Epidermal melanocyte (primary cell): ENCODE measurements at regions not wholly inside any gene's neighbourhood (a gene's known extent, or its start where the extent isn't known, plus 50 kb on each side); places are given as distances from the start of the nearest gene placed in this dataset.
"Not testable (repeated sequence)": the region's sequence is repeated elsewhere in the genome, so short reads cannot be mapped to it uniquely, and the experiment has no call there.

ENCODE experiments used
- DNase-seq: peaks from one replicate; pipeline ENCODE4 v3.0.0; 2011; ENCODE audit warnings: low spot score; ENCODE audit not compliant: insufficient read length

DNA sequence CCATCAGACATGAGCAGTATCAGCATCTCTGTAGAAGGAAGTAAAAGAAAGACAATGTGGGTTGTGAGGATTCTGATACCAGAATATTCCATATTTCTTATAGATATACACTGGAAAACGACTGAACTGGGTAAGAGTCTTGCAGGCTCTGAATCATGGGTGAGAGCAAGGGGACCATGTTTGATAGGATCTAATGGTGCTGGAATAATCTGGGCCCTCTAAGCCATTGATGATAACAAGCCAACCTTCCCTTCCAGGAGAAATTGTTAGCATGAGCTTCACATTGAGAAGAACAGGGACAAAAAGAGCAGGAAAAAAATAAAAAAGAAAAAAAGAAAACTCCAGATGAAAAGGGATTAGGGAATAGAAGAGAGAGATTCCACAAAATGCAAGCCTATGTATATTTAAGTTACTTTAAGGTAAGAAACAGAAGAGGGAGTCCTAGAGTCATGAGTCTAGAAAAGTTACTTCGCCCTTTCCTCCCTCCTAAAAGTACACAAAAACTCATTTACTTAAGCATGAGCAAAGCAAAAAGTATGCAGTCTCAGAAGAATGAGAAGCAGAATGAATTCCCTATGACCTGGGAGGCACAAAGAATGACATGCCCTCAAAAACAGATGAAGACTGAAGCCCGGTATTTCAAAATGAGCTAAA is 181.9 kb downstream of the TMEM26 start:
- DNase-seq, result no peak

DNA sequence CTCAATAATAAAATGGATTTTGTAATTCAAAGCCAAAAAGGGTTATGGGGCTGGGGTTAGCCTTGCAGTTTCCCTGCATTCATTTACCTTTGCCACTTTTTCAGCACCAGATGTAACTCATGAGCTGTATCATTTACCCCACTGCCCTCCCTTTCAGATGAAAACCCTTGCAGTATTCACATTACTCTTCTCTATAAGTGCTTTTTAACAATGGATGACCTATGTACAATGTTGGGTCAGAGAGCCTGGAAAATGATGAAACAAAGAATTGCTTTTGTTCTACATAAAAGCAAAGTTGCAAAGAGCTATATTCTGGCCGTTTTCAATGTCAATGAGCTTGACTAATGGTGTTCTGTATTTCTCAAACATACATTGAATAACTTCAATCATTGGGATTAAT is 189.7 kb downstream of the TMEM26 start:
- DNase-seq, result no peak

DNA sequence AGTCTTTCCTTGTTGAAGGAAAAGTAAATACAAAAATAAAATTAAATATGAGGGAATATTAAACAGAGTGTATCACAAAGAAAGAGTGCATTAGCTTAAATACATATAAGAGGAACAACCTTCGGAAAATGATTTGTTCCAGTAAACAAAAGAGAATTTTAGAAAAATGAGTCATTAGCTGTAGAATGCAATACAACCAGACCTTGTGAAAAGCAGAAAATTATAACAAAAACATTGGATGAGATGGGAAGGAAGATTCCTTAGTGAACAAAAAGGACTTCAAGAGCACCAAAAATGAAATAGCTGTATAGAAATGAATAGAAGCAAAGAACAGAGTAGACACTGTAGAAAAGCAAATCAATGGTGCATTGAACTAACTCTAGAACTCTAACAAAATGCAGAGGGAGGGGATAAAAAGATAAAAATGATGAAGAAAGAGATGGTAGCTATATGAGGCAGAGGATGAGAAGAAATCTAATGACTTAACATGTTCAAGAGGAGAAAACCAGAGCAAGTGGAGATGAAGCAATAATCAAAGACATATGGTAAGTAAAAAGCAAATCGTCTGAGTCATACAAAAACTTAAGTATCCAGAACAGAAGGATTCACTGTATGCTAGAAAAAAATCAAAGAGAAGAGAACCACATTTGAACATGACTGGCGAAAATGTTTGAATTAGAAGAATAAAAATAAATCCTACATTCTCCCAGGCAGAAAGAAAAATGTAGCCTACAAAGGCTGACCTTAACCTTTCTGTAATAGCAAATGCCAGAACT is 190.5 kb downstream of the TMEM26 start:
- peak; percentile 27 for DNase-seq

DNA sequence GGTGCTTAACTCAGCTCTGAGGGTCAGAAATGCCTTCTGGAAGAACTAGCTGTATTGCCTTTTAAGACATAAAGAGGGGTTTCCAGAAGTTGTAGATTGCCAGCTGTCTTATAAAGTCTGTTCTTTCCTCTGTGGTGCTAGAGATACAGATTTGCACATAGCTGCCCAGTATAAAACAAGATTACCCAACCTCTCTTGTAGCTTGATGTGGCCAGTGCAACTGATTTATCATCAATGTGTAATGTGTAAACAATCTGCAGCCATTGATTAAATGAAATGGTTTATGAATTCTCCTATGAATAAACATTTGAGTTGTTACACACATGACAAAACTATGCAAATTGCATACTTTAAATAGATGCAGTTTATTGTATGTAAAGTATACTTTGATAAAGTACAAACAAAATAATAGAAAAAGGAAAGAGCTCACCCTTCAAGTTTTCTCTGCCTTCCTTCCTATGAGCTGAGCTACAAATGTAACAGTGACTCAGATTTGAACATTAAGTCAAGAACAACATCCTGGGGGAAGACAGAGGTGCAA is 195.2 kb downstream of the TMEM26 start:
- DNase-seq, result no peak

DNA sequence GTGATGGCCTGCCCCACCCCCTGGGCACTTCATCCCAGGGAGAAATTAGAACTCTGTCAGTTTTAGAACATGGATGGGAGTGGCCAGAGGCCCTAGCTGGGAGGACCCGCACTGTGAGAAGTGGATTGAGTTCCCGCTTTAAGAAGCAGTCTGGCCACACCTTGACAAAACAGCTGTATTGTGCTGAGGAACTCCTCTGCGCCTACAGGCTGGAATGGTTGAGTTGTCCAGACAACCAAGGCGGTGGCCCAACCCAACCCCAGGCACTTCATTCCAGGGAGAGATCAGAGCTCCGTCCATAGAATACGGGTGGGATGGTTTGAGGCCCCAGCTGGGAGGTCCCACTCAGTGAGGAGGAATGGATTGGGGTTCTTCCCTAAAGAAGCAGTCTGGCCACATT is 196.0 kb downstream of the TMEM26 start:
- no peak for DNase-seq

DNA sequence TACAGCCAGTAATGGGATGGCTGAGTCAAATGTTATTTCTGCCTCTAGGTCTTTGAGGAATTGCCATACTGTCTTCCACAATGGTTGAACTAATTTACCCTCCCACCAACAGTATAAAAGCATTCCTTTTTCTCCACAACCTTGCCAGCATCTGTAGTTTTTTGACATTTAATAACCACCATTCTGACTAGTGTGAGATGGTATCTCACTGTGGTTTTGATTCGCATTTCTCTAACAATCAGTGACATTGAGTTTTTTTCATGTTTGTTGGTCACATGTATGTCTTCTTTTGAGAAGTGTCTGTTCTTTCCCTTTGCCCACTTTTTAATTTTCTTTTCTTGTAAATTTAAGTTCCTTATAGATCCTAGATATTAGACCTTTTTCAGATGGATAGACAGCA is 200.9 kb downstream of the TMEM26 start:
- DNase-seq, result not testable (repeated sequence)

DNA sequence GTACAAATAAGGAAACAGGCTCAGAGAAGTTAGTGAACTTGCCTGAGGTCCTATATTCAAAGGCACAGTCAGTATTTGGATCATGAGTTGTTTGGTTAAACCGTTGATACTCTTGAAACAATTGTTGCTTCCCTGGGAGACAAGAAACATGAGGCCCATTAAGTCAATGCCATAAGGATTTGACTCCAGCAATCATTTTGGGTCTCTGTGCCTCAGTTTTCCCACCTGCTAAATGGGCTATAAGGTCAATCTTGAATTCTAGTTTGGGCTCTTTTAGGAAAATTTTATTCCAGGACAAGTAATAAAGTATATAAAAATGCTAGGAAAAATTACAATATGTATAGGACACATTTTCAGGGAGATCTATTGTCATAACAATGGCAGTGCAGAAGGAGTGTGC is 202.1 kb downstream of the TMEM26 start:
- no peak for DNase-seq

DNA sequence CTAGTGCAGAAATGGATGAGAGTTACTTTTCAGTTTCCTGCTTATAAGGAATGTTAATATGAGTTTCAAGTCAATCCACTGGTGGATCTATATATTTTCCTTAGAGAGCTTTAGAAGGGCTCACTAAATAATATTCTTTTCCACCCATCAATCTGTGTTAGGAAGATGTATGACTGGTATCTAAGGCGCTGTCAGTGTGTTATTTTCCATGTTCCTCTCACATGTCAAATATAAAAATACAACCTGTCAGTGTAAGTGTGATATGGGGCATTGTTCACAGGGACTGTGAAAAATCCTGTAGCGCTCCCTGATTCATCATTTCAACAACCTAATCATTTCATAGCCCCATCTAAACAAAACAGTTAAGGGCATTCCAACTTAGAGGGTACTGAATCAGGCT is 203.1 kb downstream of the TMEM26 start:
- DNase-seq, result no peak

DNA sequence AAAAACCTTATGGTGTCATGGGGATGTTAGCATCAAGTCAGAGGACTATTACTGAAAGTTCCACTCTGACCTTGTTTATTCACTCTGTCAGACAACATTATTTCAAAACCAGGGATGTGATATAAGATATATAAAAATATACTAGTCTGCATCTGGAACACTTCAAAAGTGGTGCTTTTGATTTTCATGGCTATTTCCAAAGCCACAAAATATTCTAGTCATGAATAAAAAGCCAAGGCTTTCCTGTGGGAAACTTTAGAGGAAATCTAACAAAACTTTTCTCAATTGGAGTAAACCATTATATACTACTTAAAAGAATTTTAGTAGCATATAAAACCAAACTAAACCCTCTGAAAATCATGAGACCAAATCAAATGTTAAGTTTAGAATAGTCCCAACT is 205.2 kb downstream of the TMEM26 start:
- no peak for DNase-seq

DNA sequence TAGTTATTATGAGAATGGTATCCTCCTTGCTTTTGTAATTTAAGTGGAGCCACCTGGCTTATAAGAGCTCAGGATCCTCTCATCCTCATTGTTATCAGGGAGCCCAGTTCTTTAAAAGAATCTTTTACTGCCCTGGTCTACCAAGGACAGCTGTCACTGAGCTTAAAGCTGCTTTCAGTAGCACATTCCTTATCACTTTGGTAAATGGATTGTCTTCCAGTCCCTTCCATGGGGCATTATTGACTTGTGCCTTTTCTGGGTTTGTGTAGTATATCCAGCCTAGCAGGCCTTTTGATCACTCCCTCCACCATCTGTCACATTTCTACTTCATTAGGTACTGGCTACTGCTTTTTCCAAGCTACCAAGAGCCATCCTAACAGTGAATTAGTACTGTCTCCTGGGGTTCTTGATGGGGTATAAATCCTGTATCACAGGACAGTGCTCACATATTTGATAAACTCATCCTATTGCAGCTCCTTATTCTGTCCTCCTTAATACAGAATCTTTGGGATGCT is 208.9 kb downstream of the TMEM26 start:
- DNase-seq, result no peak

DNA sequence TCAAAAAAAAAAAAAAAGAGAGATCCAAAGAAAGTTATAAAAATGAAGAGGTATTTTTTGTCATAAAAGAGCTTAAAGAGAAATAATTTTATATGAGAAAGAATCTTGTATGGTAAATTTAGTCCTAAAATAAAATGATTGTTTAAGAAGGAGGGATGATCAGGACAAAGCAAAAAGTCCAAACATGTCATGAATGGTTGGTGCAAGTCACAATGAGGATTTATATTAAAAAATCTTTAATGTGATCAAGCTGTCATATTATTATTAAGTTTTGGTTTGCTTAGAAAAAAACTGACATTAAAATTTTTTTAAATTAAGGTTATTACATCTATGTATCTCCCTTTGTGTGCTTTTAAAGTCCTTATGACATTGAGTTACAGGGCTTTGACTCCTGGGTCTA is 220.4 kb downstream of the TMEM26 start:
- DNase-seq, result no peak

DNA sequence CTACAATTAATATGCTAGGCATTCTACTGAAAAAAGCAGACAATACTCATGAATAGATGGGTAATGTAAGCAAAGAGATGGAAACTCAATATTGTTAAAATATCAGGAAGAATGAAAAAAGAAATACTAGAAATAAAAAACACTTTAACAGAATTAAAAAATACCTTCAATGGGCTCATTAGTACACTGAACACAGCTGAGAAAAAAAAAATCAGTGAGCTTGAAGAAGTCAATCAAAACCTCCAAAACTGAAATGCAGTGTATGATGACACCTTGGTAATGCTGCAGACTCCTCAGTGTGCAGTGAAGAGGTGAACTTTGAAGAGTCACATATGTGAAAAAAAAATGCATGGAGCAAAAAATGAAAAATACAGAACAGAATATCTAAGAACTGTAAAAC is 227.2 kb downstream of the TMEM26 start:
- no peak for DNase-seq

DNA sequence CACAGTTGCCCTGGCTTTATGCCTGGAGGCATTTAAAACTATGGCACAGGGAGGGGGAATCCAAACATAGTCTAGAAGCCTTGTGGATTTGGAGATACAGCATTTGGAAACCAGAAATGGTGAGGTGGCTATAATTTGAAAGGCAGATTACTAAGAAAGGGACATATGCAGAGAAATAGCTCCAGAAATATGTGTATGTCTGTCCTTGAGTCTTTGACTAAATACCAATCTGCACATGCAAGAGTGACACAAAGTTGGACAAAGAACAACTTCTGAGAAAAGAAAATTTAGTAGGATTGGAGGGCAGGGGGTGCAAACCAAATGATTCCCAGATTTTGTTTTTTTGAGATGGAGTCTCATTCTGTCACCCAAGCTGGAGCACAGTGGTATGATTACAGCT is 229.6 kb downstream of the TMEM26 start:
- no peak for DNase-seq

DNA sequence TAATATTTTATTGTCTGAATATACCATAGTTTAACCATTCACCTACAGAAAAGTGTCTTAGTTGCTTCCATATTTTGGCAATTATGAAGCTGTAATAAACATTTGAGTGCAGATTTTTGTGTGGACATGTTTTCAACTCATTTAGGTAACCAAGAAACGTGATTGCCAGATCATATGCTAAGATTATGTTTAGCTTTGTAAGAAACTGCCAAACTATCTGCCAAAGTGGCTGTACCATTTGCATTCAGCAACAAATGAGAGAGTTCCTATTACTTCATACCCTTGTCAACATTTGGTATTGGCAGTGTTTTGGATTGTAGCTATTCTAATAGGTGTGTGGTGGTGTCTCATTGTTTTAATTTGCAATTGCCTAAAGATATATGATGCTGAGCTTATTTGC is 233.5 kb downstream of the TMEM26 start:
- no peak for DNase-seq

DNA sequence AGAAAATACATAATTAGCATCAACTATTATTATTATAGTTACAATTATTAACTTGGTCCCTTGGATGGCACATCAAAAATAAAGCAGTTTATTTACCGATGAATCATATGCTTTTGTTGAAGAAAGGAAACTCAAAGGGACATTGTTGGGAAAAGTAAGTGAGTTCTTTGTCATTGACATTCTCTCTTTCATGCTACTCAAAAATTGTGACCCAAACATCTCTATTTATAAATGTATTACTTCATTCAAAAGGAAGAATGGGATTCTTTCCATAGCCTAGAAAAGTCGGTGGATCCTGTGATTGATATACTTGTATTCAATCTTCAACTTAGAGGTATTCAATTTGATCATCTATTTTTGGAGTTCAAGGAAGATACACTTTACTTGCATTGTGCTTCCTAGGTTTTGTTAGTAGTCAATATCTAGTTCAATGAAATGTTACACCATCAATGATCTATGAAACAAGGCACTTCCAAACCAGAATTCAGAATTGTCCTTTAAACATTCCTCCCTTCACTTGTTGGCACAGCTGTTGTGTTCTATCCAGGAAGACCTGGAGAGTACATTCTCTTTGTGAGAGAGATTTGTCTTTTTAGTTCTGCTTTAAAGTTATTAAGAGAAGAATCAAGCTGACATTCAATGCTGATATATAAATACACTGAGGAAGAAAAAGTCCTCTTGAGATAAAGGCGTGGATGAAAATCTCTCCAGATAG is 235.2 kb downstream of the TMEM26 start:
- DNase-seq, result no peak

DNA sequence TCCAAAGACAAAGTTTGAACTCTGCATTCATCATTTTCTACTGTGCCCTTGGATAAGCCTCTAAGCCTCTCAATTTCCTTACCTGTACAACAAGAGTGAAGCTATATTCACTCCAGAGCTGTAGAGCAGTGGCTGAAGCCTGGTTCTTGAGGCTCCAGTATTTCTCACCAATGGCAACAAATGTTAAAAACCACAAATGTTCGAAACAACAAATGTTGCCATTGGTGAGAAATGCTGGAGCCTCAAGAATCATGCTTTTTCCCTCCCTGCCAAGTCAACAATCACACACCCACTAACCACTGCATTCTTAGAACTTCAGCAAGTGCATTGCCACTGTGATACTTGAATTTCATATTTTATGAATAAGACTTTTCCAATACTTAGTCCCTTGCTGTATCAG is 237.9 kb downstream of the TMEM26 start:
- DNase-seq, result no peak

DNA sequence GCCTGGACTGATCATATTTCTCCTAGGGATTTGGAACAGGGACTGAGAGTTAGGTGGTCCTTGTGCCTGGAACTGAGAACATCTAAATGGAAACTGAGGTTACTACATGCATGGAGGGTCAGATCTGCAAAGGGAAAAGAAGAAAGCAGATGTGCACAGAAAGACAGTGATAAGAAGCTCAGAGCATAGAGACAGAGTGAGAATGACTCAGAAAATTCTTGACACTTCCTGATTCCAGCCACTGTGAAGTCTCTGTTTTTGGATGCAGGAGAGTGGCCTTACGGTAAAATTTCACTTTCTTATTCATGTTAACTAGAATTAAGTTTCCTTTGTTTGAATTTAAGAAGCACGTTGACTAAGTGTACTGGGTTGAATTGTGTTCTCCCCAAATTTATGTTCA is 241.7 kb downstream of the TMEM26 start:
- DNase-seq, result no peak

DNA sequence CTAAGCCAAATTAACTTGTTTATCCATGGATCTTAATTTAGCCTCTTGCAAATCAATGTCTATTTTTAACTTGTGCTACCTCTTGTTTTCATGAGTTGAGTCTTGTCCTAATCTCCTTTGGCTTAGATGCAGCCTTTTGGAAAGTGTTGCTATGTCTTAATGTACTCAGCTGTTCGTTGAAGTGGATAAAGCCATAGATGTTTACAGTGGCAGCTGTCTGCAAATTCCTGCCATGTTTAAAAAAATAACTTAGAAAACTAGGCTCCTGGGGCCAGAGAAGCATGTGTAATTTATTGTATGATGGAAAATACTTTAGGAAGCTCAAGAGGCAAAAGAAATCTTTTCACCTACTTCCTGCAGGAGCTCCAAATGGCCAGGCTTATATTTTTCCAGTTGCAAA is 253.1 kb upstream of the RHOBTB1 start:
- DNase-seq, result no peak

DNA sequence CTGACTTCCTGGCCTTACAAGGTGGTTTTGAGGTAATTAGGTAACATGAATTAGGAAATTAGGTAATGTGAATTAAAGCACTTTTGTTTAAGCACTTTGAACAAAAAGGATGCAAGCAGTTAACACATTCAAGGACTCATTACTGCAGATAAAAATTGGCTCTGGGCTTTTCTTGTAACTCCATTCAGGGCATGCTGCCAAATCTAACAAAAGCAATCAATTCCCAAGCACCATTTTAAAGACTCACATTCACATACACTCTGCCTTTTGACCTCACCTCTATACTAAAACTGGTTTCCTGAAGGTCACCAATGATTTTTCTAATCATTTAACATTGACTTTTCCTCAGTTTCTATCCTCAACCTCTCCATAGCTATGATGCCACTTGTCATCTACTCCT is 251.2 kb upstream of the RHOBTB1 start:
- DNase-seq, result no peak

DNA sequence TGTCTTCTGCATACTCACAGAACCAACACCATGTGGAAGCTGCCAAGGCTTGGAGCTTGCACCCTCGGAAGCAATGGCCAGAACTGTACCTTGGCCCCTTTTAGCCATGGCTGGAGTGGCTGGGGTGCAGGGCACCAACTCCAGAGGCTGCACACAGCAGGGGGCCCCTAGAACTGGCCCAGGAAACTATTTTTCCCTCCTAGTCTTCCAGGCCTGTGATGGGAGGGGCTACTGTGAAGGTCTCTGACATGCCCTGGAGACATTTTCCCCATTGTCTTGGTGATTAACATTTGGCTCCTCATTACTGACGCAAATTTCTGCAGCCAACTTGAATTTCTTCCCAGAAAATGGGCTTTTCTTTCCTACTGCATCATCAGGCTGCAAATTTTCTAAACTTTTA is 248.6 kb upstream of the RHOBTB1 start:
- DNase-seq, result not testable (repeated sequence)

DNA sequence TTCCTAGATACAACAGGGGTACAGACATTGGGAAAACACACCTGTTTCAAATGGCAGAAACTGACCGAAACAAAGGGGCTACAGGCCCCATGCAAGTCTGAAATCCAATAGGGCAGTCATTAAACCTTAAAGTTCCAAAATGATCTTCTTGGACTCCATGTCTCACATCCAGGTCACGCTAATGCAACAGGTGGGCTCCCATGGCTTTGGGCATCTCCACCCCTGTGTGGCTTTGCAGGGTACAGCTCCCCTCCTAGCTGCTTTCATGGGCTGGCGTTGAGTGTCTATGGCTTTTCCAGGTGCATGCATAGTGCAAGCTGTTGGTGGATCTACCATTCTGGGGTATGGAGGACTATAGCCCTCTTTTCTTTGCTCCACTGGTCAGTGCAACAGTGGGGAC is 248.1 kb upstream of the RHOBTB1 start:
- no peak for DNase-seq

DNA sequence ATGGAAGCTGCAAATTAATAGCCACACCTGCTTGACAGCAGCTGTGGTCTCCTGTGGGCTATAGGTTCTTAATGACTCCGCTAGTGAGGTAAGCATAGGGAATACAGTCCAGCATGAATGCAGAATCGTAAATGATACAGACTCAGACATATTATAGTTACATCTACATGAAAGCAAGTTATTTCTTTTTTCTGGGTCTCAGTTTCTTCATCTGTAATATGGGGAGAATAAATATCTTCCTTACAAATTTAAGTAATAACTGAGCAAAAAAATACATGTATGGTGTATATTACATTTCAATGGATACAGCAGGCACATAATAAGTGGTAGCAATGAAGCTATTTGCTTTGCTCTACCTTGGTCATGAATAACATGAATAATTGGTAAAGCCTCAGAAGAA is 245.9 kb upstream of the RHOBTB1 start:
- no peak for DNase-seq
